Ascending aorta (tissue), 2 donors: ENCODE measurements at regions not wholly inside any gene's neighbourhood (a gene's known extent, or its start where the extent isn't known, plus 50 kb on each side); places are given as distances from the start of the nearest gene placed in this dataset.

Source experiments
- DNase-seq, 2 donors: peaks; one replicate each; pipeline ENCODE4 v3.0.0-alpha.2; 2019; ENCODE audit warnings: low spot score in 2 of 2
- H3K27ac ChIP-seq, 2 donors: fragments of 200-600 bp; sonication (generic); one replicate each; pipeline ENCODE4 v1.5.1; 2016 to 2017; ENCODE audit warnings: mild to moderate bottlenecking in 1 of 2
- H3K27me3 ChIP-seq: fragments of 200-600 bp; sonication (generic); one replicate; pipeline ENCODE4 v1.5.1; 2017
- H3K36me3 ChIP-seq, 2 donors: fragments of 200-600 bp; sonication (generic); one replicate each; pipeline ENCODE4 v1.5.1; 2016
- H3K4me1 ChIP-seq, 2 donors: fragments of 200-600 bp; sonication (generic); one replicate each; pipeline ENCODE4 v1.5.1; 2016 to 2017; ENCODE audit warnings: mild to moderate bottlenecking in 1 of 2
- H3K4me3 ChIP-seq, 2 donors: fragments of 200-600 bp; sonication (generic); one replicate each; pipeline ENCODE4 v1.5.1; 2016 to 2017; ENCODE audit warnings: mild to moderate bottlenecking in 1 of 2
- H3K9me3 ChIP-seq, 2 donors: fragments of 200-600 bp; sonication (generic); one replicate each; pipeline ENCODE4 v1.5.1; 2016
- intact Hi-C: fragments of 100-400 bp; cut with DNase I; formaldehyde crosslinking; loops from one replicate; pipeline ENCODE4 v1.15.1; 2023
- TF ChIP-seq, protein P1 (sequence below), 3 experiments: fragments of 200-600 bp in 2 of 3; fragments of 450-650 bp in 1 of 3; sonication (generic) in 2 of 3; IDR thresholded peaks; one replicate each; pipeline ENCODE4 v1.5.1; 2016 to 2019; ENCODE audit warnings: antibody characterized with exemption in 3 of 3, mild to moderate bottlenecking in 1 of 3, moderate library complexity in 1 of 3

DNA sequence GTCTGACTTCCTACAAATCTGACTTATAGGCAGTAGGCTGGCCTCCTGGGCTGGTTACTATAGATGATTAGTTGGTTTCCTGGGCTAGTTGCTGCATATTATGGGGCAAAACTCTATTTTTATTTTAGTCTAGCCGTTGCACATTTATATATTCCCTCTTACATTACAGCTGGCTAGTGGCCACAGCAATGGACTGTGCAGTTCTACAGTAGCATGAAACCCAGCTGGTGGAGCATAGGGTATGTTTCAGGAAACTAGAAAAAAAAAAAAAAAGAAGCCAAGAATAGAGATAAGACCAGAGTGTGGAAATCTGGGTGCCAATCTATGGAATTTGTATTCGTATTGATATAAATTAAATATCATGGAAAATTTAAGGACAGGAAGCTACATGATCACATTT is 304.4 kb upstream of the NBEA start:
- no peaks in the 10 kb centered on the region for H3K27me3 ChIP-seq
- no peak for DNase-seq
- intact Hi-C loops: no loop called here
- TF ChIP-seq, protein P1, sequence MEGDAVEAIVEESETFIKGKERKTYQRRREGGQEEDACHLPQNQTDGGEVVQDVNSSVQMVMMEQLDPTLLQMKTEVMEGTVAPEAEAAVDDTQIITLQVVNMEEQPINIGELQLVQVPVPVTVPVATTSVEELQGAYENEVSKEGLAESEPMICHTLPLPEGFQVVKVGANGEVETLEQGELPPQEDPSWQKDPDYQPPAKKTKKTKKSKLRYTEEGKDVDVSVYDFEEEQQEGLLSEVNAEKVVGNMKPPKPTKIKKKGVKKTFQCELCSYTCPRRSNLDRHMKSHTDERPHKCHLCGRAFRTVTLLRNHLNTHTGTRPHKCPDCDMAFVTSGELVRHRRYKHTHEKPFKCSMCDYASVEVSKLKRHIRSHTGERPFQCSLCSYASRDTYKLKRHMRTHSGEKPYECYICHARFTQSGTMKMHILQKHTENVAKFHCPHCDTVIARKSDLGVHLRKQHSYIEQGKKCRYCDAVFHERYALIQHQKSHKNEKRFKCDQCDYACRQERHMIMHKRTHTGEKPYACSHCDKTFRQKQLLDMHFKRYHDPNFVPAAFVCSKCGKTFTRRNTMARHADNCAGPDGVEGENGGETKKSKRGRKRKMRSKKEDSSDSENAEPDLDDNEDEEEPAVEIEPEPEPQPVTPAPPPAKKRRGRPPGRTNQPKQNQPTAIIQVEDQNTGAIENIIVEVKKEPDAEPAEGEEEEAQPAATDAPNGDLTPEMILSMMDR (IDR thresholded peaks at IDR 0.05): no peak
- no peak overlapping the region for H3K4me3 ChIP-seq
- no peaks in the 10 kb centered on the region for H3K36me3 ChIP-seq
- H3K27ac ChIP-seq: no peak overlapping the region
- no peaks in the 10 kb centered on the region for H3K9me3 ChIP-seq
- H3K4me1 ChIP-seq: no peaks in the 10 kb centered on the region

DNA sequence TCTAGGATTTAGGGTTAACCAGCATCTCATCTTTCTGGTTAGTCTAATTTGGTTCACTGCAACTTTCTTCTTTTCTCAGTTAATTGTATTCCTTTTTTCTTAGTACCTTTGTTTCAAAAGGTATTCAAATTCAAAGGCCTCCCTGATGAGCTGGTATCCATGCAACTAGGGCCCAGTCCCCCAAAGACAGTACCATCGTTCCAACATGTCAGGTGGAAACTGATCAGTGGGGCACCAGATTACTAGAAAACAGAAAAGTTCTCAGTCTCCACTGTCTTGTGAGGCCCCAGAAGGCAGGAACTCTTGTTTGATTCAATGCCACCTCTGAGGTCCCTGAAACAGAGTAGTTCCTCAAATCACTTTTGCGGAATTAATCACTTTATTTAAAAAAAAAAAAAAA is 303.2 kb upstream of the NBEA start:
- Histone ChIP-seq H3K27ac (no peak overlapping the region), H3K4me1 (no peaks in the 10 kb centered on the region), H3K36me3 (no peaks in the 10 kb centered on the region), H3K27me3 (no peaks in the 10 kb centered on the region), H3K4me3 (no peak overlapping the region), H3K9me3 (no peaks in the 10 kb centered on the region)
- intact Hi-C loops: no loop called here
- TF ChIP-seq, protein P1 (IDR thresholded peaks at IDR 0.05): no peak
- no peak for DNase-seq

DNA sequence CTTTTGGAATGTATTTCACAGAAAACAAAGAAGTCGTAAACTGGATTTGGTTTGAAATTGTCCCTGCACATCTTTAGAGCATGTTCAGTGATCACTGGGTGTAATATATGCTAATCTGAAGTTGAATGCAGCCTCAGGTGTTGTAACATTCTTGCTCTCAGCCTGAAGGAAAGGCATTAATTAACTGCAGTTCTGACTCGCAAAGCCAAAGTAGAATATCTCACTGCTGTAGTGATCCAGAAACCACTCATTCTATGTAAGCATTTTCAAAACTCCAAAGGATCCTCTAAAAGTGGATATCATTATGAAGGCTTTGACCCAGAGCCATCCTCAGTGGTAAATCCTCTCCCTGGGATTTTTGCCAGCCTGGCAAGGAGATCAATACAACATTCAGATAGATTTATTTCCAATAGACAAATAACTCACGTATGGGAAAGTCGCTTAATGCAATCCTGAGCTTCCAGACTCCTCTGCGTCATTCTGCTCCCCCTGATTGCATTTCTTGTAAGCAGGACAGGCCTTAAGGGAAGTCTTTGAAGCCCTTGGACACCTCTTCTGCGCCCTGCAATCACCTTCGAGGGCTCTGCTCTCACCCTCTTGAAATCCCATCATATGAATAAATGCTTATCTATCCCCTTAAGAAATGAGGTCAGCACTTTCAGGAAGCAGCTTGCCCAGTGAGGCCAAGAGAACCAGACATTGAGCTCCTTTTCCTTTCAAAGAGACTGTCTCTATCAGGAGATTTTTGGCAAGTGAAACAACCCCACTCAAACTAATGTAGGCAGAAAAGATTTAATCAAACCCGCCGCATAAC is 301.7 kb upstream of the NBEA start:
- intact Hi-C loops: no loop called here
- H3K4me3 ChIP-seq: no peak overlapping the region
- no peaks in the 10 kb centered on the region for H3K4me1 ChIP-seq
- DNase-seq: no peak
- no peaks in the 10 kb centered on the region for H3K36me3 ChIP-seq
- no peak overlapping the region for H3K27ac ChIP-seq
- no peaks in the 10 kb centered on the region for H3K27me3 ChIP-seq
- TF ChIP-seq, protein P1 (IDR thresholded peaks at IDR 0.05): no peak
- H3K9me3 ChIP-seq: no peaks in the 10 kb centered on the region

DNA sequence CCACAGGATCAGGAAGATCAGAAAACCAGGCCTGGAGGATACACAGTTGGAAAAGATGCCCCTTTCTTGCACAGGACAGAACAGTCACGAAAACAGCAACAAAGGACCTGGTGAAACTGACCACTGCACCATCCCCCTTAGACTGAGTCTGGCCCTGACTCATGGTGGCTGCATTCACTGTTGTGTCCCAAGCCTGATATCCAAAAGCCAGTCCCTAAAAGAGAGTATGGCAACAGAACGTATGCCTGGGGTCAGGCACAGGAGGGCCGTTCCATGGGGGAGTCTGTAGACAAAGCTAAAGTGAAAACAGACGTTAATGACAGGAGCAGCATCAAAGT is 301.1 kb upstream of the NBEA start:
- Histone ChIP-seq H3K36me3 (no peaks in the 10 kb centered on the region), H3K4me1 (no peaks in the 10 kb centered on the region), H3K27me3 (no peaks in the 10 kb centered on the region), H3K9me3 (no peaks in the 10 kb centered on the region), H3K27ac (no peak overlapping the region), H3K4me3 (no peak overlapping the region)
- TF ChIP-seq, protein P1 (IDR thresholded peaks at IDR 0.05): no peak
- DNase-seq: no peak
- intact Hi-C loops: no loop called here

DNA sequence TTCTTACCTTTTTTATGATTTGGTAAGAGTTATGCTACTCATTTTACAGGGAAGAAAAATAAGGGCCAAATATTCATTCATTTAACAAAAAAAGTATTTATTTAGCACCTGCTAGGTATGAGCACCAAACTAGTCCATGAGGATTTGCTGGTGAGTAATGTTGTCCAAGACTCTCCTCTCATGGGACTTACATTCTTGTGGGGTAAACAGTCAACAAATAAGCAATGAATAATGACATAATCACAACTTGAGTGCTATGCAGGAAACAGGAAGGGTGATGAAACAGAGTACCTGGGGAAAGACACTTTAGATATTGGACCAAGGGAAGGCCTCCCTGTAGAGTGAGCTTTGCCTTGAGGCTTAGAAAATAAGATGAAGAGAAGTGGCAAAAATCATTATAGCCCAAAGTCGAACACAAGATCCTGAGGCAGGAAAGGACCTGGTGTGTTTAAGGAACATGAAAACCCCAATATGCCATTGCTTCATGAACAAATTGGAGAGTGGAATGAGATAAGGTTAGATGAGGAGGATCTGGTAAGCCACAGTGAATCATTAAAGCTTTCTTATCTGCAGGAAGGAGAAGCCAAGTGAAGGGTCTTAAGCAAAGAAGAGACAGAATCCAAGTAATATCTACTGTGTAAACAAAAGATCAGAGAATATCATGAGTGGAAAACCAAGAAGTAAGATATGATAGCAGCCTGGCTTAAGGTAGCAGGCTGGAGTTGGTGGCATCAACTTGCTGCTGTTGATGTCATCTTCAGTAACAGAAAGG is 294.5 kb upstream of the NBEA start:
- TF ChIP-seq, protein P1 (IDR thresholded peaks at IDR 0.05): no peak
- no peaks in the 10 kb centered on the region for H3K4me1 ChIP-seq

More for the DNA sequence above, 294.5 kb upstream of the NBEA start:
- Histone ChIP-seq H3K4me3 (no peak overlapping the region), H3K36me3 (no peaks in the 10 kb centered on the region), H3K27ac (no peak overlapping the region), H3K9me3 (no peaks in the 10 kb centered on the region), H3K27me3 (no peaks in the 10 kb centered on the region)
- DNase-seq: no peak
- intact Hi-C loops: no loop called here
